ENCODE measurements at regions not wholly inside any gene's neighbourhood (a gene's known extent, or its start where the extent isn't known, plus 50 kb on each side); places are given as distances from the start of the nearest gene placed in this dataset.

DNA sequence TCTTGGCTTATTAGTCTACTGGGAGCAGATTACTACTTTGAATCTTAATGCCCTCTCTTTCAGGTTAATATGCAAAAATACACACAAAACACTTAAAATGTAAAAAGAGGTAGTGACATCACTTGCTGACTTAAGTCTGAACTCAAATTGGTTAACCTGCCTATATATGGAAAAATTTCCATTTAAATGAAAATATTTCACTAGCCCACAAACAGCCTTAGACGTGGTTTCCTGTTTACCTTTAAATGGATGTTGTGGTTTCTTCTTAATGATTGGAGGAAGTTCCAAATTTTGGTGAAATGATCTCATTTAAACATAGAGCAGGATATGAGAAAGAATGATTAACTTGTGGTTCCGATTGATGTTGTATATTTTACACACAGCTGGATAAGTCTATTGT is 553.7 kb downstream of the CD109 start:
- no peak for TF ChIP-seq EZH2phosphoT487 (IDR thresholded peaks at IDR 0.05; ENCODE audit: borderline replicate concordance, low read depth, low read length)
- TF ChIP-seq, protein P1, sequence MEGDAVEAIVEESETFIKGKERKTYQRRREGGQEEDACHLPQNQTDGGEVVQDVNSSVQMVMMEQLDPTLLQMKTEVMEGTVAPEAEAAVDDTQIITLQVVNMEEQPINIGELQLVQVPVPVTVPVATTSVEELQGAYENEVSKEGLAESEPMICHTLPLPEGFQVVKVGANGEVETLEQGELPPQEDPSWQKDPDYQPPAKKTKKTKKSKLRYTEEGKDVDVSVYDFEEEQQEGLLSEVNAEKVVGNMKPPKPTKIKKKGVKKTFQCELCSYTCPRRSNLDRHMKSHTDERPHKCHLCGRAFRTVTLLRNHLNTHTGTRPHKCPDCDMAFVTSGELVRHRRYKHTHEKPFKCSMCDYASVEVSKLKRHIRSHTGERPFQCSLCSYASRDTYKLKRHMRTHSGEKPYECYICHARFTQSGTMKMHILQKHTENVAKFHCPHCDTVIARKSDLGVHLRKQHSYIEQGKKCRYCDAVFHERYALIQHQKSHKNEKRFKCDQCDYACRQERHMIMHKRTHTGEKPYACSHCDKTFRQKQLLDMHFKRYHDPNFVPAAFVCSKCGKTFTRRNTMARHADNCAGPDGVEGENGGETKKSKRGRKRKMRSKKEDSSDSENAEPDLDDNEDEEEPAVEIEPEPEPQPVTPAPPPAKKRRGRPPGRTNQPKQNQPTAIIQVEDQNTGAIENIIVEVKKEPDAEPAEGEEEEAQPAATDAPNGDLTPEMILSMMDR (conservative IDR thresholded peaks at IDR 0.05; ENCODE audit: low read length): no peak
